SK-N-SH treated with all-trans-retinoic acid at 6 μM for 48 hours (cell line): ENCODE measurements at regions not wholly inside any gene's neighbourhood (a gene's known extent, or its start where the extent isn't known, plus 50 kb on each side); places are given as distances from the start of the nearest gene placed in this dataset.

Experiments
- ATAC-seq: fragments of 200-7000 bp; cut with Tn5 transposase; 3 replicates; pipeline ENCODE4 v1.9.1; 2020; ENCODE audit warnings: mild to moderate bottlenecking, moderate library complexity
- ARNTL ChIP-seq: fragments of 450-650 bp; formaldehyde crosslinking; IDR thresholded peaks from 2 replicates; pipeline ENCODE4 v1.5.0; 2020; ENCODE audit warnings: low read depth, mild to moderate bottlenecking, moderate library complexity, borderline replicate concordance
- ESRRG ChIP-seq: fragments of 250-450 bp; sonication (Bioruptor Pico); IDR thresholded peaks from 2 replicates; pipeline ENCODE4 v1.6.1; 2021; ENCODE audit warnings: mild to moderate bottlenecking
- ISL1 ChIP-seq: fragments of 250-450 bp; sonication (Bioruptor Pico); IDR thresholded peaks from 2 replicates; pipeline ENCODE4 v2.1.2; 2022; ENCODE audit warnings: mild to moderate bottlenecking, moderate library complexity
- PPARA ChIP-seq: fragments of 250-450 bp; sonication (Bioruptor Pico); IDR thresholded peaks from 2 replicates; pipeline ENCODE4 v1.5.0; 2020; ENCODE audit warnings: mild to moderate bottlenecking, borderline replicate concordance
- SNAI2 ChIP-seq: fragments of 250-450 bp; sonication (Bioruptor Pico); IDR thresholded peaks from 2 replicates; pipeline ENCODE4 v1.5.0; 2020; ENCODE audit warnings: mild to moderate bottlenecking, moderate library complexity
- TCF4 ChIP-seq: fragments of 250-450 bp; sonication (Bioruptor Pico); IDR thresholded peaks from 2 replicates; pipeline ENCODE4 v1.8.0; 2021; ENCODE audit warnings: mild to moderate bottlenecking, moderate library complexity, borderline replicate concordance
- TOX ChIP-seq: fragments of 250-450 bp; sonication (Bioruptor Pico); IDR thresholded peaks from 2 replicates; pipeline ENCODE4 v1.8.0; 2021; ENCODE audit warnings: mild to moderate bottlenecking, moderate library complexity, borderline replicate concordance
- ZC3H10 ChIP-seq: fragments of 250-450 bp; sonication (Bioruptor Pico); IDR thresholded peaks from 2 replicates; pipeline ENCODE4 v1.5.1; 2021; ENCODE audit warnings: mild to moderate bottlenecking, moderate library complexity
- ZFP30 ChIP-seq: fragments of 450-650 bp; formaldehyde crosslinking; IDR thresholded peaks from 2 replicates; pipeline ENCODE4 v1.5.0; 2022; ENCODE audit warnings: mild to moderate bottlenecking, moderate library complexity
- ZNF565 ChIP-seq: fragments of 450-650 bp; formaldehyde crosslinking; conservative IDR thresholded peaks from 2 replicates; pipeline ENCODE4 v1.5.0; 2020; ENCODE audit warnings: low read depth, mild to moderate bottlenecking, moderate library complexity
- ZNF70 ChIP-seq: fragments of 450-650 bp; formaldehyde crosslinking; IDR thresholded peaks from 2 replicates; pipeline ENCODE4 v1.5.0; 2020; ENCODE audit warnings: mild to moderate bottlenecking, moderate library complexity
- ZNF8 ChIP-seq: fragments of 450-650 bp; formaldehyde crosslinking; IDR thresholded peaks from 2 replicates; pipeline ENCODE4 v1.5.0; 2020; ENCODE audit warnings: mild to moderate bottlenecking, moderate library complexity
- TF ChIP-seq, protein P1 (sequence below): fragments of 250-450 bp; sonication (Bioruptor Pico); IDR thresholded peaks from 2 replicates; pipeline ENCODE4 v1.5.1; 2021; ENCODE audit warnings: mild to moderate bottlenecking, moderate library complexity
- TF ChIP-seq, protein P2 (sequence below): fragments of 250-450 bp; sonication (Bioruptor Pico); IDR thresholded peaks from 2 replicates; pipeline ENCODE4 v1.8.0; 2021; ENCODE audit warnings: low read depth, mild to moderate bottlenecking, moderate library complexity, borderline replicate concordance
- TF ChIP-seq, protein P3 (sequence below): fragments of 250-450 bp; sonication (Bioruptor Pico); IDR thresholded peaks from 2 replicates; pipeline ENCODE4 v1.5.0; 2020; ENCODE audit warnings: mild to moderate bottlenecking, moderate library complexity

DNA sequence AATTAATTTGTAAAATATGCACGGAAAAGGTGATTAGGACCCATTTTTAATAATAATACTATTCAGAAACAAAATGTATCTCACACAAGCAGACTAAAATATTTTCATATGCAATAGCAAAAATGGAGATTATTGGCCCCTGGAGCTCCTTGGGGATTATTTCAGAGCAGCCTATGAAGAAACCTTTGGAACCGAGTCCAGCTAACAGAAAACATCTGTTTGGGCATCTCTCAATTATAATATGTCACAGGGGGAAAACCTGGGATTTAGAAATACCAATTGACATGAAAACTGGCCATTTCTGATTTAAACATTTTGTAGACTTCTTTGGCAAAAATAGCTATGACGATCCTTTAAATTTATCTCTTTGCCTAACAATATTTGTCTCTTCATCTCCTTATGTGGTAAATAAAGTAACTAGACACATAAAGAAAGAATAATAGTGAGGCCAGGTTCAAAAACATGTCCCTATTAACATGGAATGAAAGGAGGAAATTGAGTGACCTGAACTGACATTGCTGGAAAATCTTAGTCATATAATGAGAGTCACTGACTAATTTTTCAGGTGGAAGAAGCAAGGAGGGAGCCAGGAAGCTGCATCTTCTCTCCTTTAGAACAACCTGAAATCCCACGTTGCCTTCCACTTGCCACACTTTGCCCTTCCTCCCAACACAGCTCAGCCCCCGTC is 199.0 kb downstream of the SOD2 start:
- ATAC-seq = no peak
- no peak for TF ChIP-seq ESRRG
- TF ChIP-seq TOX (CRISPR knock-in tag) = no peak
- TF ChIP-seq, protein P1, sequence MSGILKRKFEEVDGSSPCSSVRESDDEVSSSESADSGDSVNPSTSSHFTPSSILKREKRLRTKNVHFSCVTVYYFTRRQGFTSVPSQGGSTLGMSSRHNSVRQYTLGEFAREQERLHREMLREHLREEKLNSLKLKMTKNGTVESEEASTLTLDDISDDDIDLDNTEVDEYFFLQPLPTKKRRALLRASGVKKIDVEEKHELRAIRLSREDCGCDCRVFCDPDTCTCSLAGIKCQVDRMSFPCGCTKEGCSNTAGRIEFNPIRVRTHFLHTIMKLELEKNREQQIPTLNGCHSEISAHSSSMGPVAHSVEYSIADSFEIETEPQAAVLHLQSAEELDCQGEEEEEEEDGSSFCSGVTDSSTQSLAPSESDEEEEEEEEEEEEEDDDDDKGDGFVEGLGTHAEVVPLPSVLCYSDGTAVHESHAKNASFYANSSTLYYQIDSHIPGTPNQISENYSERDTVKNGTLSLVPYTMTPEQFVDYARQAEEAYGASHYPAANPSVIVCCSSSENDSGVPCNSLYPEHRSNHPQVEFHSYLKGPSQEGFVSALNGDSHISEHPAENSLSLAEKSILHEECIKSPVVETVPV (CRISPR knock-in tag) = no peak
- no peak for TF ChIP-seq ZNF565 (CRISPR knock-in tag)
- TF ChIP-seq SNAI2 (CRISPR knock-in tag) = no peak
- TF ChIP-seq TCF4 (CRISPR knock-in tag) = no peak
- no peak for TF ChIP-seq ARNTL
- TF ChIP-seq, protein P2, sequence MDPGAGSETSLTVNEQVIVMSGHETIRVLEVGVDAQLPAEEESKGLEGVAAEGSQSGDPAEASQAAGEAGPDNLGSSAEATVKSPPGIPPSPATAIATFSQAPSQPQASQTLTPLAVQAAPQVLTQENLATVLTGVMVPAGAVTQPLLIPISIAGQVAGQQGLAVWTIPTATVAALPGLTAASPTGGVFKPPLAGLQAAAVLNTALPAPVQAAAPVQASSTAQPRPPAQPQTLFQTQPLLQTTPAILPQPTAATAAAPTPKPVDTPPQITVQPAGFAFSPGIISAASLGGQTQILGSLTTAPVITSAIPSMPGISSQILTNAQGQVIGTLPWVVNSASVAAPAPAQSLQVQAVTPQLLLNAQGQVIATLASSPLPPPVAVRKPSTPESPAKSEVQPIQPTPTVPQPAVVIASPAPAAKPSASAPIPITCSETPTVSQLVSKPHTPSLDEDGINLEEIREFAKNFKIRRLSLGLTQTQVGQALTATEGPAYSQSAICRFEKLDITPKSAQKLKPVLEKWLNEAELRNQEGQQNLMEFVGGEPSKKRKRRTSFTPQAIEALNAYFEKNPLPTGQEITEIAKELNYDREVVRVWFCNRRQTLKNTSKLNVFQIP (CRISPR knock-in tag) = no peak
- TF ChIP-seq, protein P3, sequence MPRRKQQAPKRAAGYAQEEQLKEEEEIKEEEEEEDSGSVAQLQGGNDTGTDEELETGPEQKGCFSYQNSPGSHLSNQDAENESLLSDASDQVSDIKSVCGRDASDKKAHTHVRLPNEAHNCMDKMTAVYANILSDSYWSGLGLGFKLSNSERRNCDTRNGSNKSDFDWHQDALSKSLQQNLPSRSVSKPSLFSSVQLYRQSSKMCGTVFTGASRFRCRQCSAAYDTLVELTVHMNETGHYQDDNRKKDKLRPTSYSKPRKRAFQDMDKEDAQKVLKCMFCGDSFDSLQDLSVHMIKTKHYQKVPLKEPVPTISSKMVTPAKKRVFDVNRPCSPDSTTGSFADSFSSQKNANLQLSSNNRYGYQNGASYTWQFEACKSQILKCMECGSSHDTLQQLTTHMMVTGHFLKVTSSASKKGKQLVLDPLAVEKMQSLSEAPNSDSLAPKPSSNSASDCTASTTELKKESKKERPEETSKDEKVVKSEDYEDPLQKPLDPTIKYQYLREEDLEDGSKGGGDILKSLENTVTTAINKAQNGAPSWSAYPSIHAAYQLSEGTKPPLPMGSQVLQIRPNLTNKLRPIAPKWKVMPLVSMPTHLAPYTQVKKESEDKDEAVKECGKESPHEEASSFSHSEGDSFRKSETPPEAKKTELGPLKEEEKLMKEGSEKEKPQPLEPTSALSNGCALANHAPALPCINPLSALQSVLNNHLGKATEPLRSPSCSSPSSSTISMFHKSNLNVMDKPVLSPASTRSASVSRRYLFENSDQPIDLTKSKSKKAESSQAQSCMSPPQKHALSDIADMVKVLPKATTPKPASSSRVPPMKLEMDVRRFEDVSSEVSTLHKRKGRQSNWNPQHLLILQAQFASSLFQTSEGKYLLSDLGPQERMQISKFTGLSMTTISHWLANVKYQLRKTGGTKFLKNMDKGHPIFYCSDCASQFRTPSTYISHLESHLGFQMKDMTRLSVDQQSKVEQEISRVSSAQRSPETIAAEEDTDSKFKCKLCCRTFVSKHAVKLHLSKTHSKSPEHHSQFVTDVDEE (CRISPR knock-in tag) = no peak
- TF ChIP-seq ZNF70 (CRISPR knock-in tag) = no peak
- no peak for TF ChIP-seq ZC3H10 (CRISPR knock-in tag)
- TF ChIP-seq ZFP30 (CRISPR knock-in tag) = no peak

DNA sequence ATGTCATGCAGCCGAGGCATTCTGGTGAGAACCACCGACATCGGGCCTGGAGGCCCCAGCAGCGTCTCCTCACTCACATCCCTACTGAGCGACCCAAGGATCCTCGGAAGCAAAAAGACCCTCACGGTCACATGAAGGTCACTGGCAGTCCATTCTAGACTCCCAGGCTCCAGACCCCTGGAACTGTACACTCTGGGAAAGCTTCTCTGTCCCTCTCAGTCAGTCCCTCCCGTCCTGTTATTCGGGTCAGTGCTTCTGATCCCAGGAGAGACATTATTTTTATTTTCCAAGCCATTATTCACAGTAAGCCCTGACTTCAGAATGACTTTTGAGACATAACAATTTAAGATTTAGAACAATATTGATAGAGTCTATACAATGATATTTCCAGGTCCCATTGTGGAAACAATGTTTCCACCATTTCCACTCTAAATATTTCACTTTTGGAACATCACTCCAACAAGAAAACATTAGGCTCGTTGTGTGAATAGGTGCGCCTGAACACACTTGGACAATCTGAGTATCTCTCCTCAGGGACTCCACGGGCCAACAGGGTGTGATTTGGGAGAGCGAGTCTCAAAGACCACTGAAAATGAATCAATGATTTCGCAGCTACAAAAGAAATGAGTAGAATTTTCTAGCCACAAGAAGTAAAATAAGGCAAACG is 199.7 kb downstream of the SOD2 start:
- no peak for ATAC-seq
- TF ChIP-seq ZNF70 (CRISPR knock-in tag) (no peak), ISL1 (CRISPR knock-in tag) (no peak)

DNA sequence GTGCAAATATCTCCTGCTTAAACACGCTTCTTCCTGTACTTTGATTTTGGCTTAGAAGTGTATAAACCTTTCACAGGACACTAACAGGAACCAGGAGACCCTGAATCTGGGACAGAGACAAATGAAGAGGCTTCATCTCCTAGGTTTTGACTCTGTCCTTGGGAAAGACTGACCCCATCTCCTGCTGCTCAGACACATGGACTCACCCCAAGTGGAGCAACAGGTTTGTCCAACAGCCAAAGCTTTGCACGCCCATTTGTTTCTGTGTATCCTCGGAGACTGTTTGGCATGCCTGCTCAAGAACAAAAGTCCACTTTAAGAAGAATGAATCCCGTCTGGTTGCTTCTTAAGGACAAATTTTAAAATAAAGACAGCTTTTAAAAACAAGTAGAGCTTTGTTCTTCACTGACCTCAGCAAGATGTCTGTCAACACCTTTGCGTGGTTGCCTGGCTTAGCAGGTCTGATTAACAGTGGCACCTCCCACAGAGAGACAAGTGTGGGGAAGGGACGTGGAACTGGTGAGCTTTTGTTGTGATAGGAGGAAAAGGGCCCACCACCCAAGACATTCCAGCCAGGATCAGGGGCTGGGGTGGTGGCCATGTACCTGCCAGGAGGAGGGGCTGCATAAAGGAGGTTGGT is 202.6 kb downstream of the SOD2 start:
- ATAC-seq = no peak
- TF ChIP-seq ZNF8 (CRISPR knock-in tag) = no peak
- no peak for TF ChIP-seq ARNTL
- no peak for TF ChIP-seq ZNF565 (CRISPR knock-in tag)
- TF ChIP-seq, all 23 proteins: peak for 0

DNA sequence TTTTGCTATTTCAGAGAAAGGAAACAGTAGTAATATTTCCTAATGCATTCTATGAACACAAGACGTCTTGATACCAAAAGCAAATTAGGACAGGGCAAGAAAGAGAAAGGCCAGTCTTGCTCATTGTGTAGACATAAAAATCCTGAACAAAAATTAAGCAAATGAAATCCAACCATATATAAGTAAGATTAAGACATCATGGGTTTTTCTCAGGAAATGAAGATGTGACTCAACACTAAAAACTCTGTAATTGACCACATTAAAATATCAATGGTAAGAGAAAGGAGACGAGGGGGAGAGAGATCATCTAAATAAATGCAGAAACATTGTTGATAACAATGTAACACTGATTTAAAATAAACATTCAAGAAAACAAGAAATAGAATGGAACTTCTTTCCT is 205.4 kb downstream of the SOD2 start:
- no peak for ATAC-seq
- TF ChIP-seq PPARA (no peak), ISL1 (CRISPR knock-in tag) (no peak)
- TF ChIP-seq, protein P1 (CRISPR knock-in tag) = no peak
- TF ChIP-seq, protein P3 (CRISPR knock-in tag) = no peak
